ENCODE measurements at regions not wholly inside any gene's neighbourhood (a gene's known extent, or its start where the extent isn't known, plus 50 kb on each side); places are given as distances from the start of the nearest gene placed in this dataset.
"Not testable (repeated sequence)": the region's sequence is repeated elsewhere in the genome, so short reads cannot be mapped to it uniquely, and the experiment has no call there.

DNA sequence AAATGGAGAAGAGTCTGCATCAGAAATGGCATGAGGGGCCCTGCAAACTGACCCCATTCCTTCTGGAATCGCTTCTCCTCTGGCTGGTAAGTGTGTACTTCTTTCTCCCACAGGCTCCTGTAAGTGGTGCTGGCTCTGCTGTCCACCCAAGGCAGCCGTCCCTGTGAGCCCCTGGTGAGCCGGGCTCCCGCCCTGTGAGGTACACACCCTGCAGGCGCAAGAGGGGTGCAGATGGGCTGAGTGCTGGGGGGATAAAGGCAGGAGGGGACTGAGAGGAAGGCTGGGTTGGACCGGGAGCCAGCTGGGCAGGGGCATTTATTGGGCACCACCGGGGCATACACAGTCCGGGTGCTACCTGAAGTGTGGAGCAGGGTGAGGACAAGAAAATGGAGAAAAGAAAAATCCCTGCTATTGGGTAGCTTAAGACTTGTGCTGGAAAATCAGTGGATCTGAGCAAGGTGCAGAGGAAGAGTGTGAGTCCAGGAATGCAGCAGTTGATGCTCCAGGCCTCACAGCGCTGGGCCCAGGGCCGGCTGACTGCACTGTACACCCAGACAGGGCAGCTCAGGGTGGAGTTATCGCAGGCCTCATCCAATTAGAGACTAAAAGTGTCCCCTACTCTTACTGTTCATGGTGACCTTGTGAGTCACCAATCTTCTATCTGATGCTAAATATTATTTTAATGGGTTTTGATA lies 455.1 kb upstream of the B3GAT1 start:
- DNase-seq (ENCODE audit: low read depth), result no peak

DNA sequence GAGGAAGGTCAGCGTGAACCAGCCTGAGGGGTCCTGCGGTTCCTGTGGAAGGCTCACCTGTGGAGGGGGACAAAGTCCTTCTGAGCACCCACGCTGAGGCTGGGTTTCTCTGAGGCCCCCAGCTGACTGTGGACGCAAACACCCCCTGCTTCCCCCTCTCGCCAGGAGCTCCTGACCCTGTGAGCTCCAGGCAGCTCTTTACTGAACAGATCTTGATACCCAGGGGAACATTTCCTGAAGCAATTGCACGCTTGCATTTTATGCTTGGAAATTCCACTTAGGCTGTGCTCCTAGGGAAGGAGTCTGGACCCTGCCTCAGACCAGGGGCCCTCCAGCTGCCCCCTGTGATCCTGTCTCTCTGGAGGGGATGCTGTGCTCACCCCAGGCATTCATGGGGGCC lies 454.2 kb upstream of the B3GAT1 start:
- DNase-seq (ENCODE audit: low read depth), result no peak

DNA sequence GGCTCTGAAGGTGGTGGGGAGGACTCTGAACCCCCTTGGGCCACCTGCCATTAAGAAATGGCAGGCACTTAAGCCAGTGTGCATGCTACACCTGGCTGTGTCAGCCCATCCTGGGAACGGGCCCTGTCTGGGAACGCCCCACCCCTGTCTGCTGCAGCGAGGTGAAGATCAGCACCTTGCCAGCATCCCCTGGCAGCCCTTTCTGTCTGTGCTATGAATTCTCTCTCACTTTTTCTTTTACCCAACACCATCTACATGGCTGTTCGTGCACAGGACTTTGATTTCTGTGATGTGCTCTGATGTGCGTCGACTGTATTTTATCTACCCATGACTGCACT lies 452.9 kb upstream of the B3GAT1 start:
- DNase-seq (ENCODE audit: low read depth), result no peak

DNA sequence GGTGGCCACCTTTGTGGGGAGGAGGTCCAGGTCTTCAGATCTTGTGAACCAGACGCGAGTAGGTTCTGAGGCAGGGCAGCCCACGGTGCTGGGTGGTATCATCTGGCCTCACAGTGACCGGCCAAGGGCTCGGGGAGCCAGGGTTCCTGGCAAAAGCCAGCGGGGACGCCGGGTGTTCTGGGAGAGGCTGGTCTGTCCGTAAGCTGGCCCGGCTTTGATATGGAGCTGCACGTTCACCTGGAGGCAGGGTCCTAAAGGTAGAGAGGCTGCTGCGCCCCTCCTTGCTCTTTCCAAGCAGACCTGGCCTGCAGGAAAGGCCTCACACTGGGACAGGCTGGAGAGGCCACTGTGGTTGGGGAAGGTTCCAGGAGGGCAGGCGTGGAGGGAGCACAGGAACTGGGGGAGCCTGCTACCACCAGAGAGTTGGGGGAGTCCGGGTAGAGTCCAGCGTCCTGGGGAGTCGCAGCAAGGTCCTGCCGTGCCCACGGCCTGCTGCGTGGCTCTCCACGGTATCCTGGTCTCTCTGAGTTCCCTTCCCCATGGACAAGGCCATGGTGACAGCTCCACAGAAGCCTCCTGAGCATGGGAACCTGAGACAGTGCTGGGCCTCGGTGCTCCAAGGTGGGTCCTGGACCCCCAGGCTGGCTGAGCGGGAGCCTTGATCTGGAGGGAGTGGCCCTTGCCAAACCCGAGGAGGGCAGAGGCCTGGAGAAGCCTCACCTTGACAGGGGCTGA lies 452.4 kb upstream of the B3GAT1 start:
- no peak for DNase-seq (ENCODE audit: low read depth)

DNA sequence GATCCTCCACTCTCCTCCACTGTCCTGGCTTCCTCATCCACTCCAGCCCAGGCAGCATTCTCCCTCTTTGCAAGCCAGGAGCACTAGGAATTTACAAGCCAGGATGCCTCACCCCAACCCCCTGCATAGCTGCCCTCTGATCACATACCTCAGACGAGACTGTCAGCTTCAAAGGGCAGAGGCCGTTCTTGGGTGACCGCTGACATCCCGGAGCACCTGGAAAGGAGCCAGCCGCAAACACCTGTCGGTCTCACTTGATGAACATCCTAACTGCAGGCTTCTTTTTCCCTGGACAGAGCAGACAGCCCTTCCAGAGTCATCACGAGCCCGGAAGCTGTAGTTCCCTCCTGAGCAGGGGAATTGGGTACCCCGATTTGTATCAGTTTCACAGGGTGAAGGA lies 451.3 kb upstream of the B3GAT1 start:
- no peak for DNase-seq (ENCODE audit: low read depth)

DNA sequence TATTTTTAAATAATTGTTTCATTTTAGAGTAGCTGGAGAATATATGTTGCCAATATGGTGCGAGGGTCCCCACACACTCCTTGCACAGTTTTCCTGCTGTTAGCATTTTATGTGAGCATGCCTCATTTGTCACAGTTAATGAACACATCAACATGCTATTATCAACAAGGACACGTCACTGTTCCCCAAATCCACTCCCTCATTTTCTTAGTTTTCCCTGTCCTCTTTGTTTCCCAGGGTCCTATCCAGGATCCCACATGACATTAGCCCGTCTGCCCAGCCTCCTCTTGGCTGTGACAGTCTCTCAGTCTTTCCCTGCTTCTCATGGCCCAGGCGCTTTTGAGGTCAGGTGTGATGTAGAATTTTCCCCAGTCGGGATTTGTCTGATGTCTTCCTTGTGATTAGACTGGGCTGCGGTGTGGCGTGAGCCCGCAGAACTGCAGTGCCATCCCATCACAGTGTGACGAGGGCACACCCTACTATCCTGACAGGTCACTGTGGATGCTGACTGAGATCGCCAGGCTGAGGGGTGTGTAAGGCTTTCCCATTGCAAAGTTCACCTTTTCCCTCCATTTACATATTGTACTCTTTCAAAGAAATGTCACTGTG lies 450.6 kb upstream of the B3GAT1 start:
- no peak for DNase-seq (ENCODE audit: low read depth)

DNA sequence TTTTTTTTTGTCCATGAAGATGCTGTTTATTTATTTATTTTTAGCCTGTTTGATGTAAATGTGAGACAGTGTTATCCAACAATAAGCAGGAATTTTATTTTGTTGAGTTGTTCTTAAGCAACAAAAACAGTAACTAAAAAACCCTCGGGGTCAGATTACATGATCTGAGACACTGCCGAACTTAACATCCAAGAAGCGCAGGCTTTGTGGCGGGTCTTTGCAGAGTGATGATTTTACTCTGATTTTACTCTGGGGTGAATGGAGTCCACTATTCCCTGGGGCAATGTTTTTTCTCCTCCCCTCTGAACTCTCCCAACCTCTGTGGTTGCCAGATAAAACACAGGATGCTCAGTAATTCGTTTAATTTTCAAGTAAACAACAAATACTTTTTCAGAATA lies 450.1 kb upstream of the B3GAT1 start:
- DNase-seq (ENCODE audit: low read depth), result no peak

DNA sequence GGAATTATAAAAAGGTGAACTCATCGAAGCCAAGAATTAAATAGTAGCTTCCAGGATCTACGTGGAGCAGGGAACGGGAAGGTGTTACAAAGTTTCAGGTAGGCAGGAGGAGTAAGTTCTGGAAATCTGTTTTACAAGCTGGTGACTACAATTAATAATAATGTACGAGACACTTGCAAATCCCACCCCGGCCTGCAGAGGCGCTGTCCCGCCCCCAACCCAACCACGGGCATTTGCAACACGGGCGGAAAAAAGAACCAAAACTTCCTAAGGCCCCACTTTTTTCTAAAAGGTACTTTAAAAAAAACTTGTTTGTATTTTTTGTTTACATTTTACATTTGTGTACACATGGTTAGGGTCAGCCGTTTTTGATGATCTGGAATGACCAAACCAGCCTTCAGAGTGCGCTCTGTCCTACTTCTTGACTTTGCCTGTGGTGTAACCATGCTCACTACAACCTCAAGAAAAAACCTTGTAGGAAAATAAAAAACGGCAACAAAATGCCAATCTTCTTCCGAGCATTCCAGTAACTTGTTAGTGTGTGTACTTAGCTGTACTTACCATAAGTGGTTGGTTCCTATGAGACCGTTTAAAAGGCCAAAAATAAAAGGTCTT lies 449.6 kb upstream of the B3GAT1 start:
- DNase-seq (ENCODE audit: low read depth), result no peak

DNA sequence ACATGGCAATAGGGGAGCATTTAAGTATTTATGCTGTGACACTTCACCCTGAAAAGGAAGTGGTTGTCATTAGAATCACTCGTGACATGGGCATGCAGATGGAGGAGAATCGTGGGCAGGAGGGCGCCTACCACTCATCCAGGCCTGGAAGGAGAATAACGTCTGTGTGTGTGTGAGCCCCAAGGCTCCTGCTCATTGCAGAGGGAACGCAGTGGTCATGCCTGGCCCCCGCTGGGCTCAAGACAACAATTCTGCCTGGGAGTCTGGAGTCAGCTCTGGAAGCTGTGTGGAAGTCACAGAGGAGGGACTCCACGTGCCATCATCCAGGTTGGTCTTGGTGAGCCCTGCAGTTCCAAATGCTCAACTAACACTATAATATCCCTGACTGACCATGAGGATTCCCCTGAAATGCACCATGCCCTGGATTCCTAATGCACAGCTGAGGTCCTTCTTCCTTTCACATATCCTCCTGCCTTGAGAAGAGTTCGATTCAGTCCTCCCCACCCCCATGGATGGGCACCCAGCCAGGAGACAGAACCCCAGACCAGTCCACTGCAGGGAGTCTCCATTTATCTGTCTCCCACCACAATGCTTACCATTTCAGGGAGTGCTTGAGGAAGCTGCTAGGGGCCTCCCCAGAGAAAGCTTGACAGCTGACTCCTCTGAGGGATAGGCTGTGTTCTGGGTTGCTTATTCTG lies 446.9 kb upstream of the B3GAT1 start:
- no peak for DNase-seq (ENCODE audit: low read depth)

DNA sequence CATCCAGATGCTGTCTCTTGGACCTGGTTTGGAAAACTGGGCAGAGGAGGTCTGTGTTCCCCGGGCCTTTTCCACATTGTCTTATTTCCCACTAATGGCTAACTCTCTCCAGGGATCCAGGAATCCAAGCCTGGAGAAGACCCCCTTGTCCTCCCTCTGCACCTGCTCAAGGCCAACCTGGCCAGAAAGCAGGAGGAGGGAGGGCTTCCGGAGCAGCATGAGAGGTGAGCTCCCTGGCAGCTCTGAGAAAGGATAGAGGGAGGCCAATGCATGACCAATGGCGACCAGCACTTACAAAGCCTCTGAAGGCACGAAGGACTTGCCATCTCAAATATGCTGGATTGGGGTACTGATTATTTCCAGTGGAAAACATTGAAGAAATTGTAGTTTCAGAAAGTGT lies 445.0 kb upstream of the B3GAT1 start:
- no peak for DNase-seq (ENCODE audit: low read depth)

DNA sequence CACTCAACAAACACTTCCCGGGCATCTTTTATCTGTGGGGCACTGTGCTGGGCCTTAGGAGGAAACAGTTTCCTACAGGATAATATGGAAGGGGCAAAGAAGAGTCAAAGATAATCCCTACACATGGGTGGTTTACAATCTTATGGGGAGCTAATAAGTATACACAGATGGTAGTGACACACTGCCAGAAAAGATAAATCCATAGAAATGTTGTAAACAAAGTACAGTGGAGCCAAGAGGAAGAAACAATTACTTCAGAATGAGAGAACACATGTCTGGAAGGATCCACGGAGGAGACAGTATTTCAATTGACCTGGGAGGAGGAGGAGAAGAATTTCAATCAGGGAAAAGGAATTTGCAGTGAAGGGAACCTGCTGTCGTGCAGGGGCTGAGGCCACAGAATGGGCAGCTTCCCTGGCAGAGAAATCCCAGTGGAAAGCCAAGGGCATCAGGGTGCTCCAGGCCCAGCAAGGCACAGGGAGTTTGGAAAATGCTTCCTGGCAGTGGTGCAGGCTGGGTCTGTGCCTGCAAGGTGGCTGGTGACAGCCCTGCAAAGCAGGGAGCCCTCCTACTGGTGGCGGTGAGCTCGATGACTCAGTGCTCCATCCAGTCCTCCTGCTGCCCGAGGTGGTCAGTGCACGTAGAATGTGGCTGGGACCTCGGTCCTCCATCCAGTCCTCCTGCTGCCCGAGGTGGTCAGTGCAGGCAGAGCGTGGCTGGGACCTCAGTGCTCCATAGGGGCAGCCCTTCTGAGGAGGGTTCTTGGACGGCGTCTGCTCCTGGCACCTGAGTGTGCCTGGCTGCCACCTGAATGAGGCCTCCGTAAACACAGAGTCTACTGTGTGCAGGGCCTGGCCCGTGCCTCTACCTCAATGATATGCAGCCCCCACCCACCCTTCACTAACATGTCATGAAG lies 444.3 kb upstream of the B3GAT1 start:
- DNase-seq (ENCODE audit: low read depth), result no peak

DNA sequence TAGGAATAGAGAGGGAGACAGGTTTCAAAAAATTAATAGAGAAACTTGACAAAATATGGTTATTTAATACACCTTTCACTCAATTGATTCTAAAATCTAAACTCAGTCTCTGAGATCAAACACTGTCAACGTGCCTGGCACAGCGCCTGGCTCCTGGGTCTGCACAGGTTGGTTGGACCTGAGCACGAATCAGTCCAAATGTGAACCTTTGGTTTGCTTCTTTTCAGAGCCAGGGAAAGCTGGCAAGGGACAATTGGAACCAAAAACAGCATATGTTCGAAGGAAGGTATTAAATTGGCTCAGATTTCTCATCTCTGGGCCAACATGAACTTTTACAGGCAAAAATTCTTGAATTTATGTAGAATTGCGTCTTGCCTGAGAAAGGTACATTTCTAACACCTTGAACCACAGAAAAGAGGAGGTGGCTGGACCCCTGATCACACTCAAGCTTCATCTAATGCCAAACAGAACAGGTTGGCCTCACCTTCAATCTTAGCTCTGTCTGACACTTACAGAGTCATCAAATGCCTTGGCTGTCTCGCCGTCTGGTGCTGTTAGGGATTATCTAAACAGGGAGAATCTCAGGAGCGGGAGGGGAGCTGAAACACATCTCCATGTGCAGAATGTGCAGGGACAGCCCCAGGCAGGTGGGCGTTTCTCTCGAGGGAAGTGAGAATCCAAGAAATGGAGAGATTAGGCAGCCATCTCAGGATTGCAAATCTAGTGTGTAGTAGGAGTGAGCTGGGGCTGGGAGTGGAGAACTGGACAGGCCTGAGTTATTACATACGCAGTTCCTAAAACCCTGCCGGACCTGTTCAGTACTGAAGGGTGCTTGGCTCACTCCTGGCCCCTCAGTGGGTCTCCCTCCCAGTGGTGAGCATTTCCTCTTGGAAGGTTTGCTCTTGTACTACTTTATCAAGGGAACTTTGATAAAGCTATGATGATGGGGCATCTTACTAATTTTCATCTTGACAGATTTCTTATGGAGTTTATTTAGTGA lies 442.2 kb upstream of the B3GAT1 start:
- DNase-seq (ENCODE audit: low read depth), result no peak

DNA sequence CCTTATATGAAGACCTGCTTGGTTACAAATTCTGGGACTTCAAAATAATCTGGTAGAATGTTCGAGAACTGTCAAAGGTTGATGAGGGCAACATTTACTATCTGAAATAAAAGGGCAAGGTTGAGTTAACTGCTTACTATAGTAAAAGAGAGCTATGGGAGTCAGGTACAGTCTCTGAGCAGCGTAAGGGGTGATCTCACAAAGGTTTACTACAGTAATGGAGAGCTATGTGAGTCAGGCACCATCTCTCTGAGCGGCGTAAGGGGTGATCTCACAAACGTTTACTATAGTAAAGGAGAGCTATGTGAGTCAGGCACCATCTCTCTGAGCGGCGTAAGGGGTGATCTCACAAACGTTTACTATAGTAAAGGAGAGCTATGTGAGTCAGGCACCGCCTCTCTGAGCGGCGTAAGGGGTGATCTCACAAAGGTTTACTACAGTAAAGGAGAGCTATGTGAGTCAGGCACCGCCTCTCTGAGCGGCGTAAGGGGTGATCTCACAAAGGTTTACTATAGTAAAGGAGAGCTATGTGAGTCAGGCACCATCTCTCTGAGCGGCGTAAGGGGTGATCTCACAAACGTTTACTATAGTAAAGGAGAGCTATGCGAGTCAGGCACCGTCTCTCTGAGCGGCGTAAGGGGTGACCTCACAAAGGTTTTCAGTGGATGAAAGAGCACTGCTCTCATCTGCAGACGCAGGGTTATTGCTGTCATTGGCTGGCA lies 439.6 kb upstream of the B3GAT1 start:
- not testable (repeated sequence) for DNase-seq (ENCODE audit: low read depth)

DNA sequence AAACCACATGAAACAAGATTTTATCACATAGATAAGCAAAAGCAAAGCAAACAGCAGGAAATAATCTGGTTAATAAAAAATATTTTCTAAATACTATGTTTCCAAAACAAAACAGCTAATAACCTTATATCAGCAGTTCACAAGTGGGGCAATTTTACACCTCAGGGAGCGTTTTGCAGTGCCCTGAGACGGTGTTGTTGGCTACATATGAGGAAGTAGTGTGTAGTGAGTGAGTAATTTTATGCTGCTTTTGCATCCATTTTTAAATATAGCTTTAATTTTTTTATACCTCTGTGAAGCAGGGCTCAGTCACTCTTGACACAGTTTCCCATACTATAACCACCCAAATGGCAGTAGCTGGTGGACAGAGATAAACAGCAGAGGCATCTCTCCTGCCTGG lies 438.5 kb upstream of the B3GAT1 start:
- no peak for DNase-seq (ENCODE audit: low read depth)

DNA sequence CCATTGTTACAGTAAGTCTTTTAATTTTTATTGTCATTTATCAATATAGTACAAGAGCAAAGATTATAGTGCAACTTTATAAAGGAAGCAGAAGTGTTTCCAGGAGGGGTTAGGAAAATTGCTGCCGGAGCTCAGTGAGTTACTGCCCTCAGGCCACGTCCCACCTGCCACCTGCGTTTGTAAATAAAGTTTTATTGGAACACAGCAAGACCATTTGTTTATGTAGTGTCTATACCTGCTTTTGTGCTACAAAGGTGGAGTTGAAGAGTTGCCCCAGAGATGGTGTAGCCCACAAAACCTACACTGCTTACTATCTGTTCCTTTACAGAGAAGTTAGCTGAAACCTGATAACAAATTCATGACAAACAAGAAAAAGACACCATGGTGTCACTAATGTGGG lies 437.8 kb upstream of the B3GAT1 start:
- DNase-seq (ENCODE audit: low read depth), result no peak

DNA sequence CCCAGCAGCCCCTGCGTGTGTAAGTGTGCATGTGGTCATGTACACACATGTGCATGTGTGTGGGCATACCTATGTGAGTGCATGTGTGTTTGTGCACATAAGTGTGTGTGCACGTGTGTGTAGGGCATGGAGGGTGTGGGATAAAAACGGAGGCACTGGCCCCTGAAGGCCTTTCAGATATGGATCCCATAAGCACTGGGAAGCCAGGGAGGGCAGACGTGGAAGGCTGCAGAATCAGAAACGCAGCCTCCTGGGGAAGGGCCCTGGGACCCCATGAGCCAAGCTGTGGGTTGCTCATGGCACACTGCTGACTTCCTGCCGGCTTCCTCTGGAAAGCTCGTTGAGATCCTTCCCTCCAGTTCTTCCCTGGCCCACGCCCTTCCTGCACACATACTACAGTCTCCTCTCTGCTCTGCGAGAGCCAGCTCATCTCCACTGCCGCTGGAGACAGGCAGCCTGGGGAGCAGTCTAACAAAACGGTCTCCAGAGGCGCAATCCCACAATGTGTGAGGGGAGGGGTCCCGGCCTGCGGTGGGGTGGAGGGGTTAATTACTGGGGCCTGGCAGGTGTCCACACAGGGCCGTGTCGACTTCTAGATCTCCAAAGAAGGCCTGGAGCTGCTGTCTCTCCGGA lies 435.2 kb upstream of the B3GAT1 start:
- no peak for DNase-seq (ENCODE audit: low read depth)

DNA sequence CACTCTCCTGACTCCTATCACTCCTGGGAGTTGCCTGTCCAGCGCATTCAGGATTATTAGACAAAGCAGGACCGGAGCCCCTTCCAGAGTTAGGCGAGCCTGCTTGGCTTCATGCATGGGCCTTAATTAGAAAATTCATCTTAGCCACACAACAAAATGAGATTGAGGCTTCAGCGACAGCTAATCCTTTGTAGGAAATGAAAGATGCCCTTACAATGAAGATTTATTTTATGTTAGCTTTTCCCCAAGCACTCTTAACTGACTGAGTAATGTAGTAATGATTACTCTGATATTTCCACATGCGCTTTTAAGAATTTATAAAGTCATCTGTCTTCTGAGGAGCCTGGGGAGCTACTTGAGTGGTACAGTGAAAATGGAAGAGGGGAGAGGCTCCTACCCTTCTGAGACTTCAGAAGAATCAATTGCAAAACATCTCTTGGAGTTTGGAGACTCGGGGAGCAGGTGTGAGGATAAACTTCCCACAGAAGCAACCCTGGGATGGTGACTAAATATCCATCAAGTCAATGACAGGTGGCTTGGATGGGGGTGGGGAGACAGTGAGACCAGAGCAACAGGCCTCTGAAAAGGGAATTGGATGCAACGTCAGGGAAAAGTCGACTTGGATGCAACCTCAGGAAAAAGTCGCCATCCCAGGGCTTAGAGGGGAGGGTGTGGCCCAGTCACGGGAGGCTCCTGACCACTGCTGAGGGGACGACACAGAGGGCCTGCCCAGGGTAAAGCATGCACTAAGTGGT lies 434.5 kb upstream of the B3GAT1 start:
- no peak for DNase-seq (ENCODE audit: low read depth)

Measured in forelimb muscle (tissue), 1 donor.